Mesenchymal stem cell (in vitro differentiated cells and primary cell): ENCODE measurements at regions not wholly inside any gene's neighbourhood (a gene's known extent, or its start where the extent isn't known, plus 50 kb on each side); places are given as distances from the start of the nearest gene placed in this dataset.

Source experiments
- DNase-seq: peaks from one replicate; pipeline ENCODE4 v3.0.0-alpha.2; 2013
- H2AFZ ChIP-seq: one replicate; pipeline ENCODE4 v1.6.1; 2013; ENCODE audit warnings: low read depth, mild to moderate bottlenecking, control low read depth, inconsistent platforms, low read length, moderate library complexity
- H2AK5ac ChIP-seq: 2 replicates; pipeline ENCODE4 v1.6.1; 2013; ENCODE audit warnings: low read length, moderate library complexity, mild to moderate bottlenecking, inconsistent platforms; ENCODE audit not compliant: severe bottlenecking
- H2BK120ac ChIP-seq: one replicate; pipeline ENCODE4 v1.6.1; 2013; ENCODE audit warnings: low read depth, mild to moderate bottlenecking, inconsistent platforms, low read length, moderate library complexity
- H2BK12ac ChIP-seq, 2 experiments: one replicate each; pipeline ENCODE4 v1.6.1; 2013; ENCODE audit warnings: inconsistent platforms in 2 of 2, low read length in 2 of 2, mild to moderate bottlenecking in 2 of 2, moderate library complexity in 2 of 2, control low read depth in 1 of 2
- H2BK15ac ChIP-seq: one replicate; pipeline ENCODE4 v1.6.1; 2013; ENCODE audit warnings: mild to moderate bottlenecking, low read depth, inconsistent platforms; ENCODE audit not compliant: poor library complexity, severe bottlenecking
- H2BK5ac ChIP-seq: 2 replicates; pipeline ENCODE4 v1.6.1; 2013; ENCODE audit warnings: low read depth, mild to moderate bottlenecking, low read length, control low read depth, inconsistent platforms; ENCODE audit not compliant: poor library complexity, severe bottlenecking
- H3K14ac ChIP-seq, 2 experiments: one replicate each; pipeline ENCODE4 v1.6.1; 2013; ENCODE audit warnings: inconsistent platforms in 2 of 2, low read length in 2 of 2, control low read depth in 1 of 2, mild to moderate bottlenecking in 1 of 2, moderate library complexity in 1 of 2
- H3K18ac ChIP-seq, 2 experiments: one replicate each; pipeline ENCODE4 v1.6.1; 2013; ENCODE audit warnings: inconsistent platforms in 2 of 2, low read length in 2 of 2, control low read depth in 1 of 2, low read depth in 1 of 2, mild to moderate bottlenecking in 1 of 2
- H3K23ac ChIP-seq, 2 experiments: one replicate each; pipeline ENCODE4 v1.6.1; 2013; ENCODE audit warnings: inconsistent platforms in 2 of 2, low read length in 2 of 2, mild to moderate bottlenecking in 2 of 2, moderate library complexity in 2 of 2, control low read depth in 1 of 2
- H3K27ac ChIP-seq: 2 replicates; pipeline ENCODE4 v1.5.1; 2013; ENCODE audit warnings: mild to moderate bottlenecking, moderate library complexity, low read length, control low read depth, inconsistent platforms; ENCODE audit not compliant: poor library complexity, severe bottlenecking
- H3K27me3 ChIP-seq, 2 experiments: 2 replicates each; pipeline versions ENCODE4 v1.6.1 to v1.7.0; 2013; ENCODE audit warnings: low read length in 2 of 2, mild to moderate bottlenecking in 2 of 2, moderate library complexity in 2 of 2, control low read depth in 1 of 2, inconsistent platforms in 1 of 2; ENCODE audit not compliant: control insufficient read depth in 1 of 2, insufficient read depth in 1 of 2
- H3K36me3 ChIP-seq, 2 experiments: 2 replicates each; pipeline versions ENCODE4 v1.6.1 to v1.7.0; 2013; ENCODE audit warnings: low read length in 2 of 2, control low read depth in 1 of 2, inconsistent platforms in 1 of 2, low read depth in 1 of 2, mild to moderate bottlenecking in 1 of 2; ENCODE audit not compliant: insufficient read depth in 2 of 2, control insufficient read depth in 1 of 2
- H3K4ac ChIP-seq, 2 experiments: one replicate each; pipeline ENCODE4 v1.6.1; 2013; ENCODE audit warnings: inconsistent platforms in 2 of 2, low read length in 2 of 2, mild to moderate bottlenecking in 2 of 2, moderate library complexity in 2 of 2, control low read depth in 1 of 2, low read depth in 1 of 2
- H3K4me1 ChIP-seq: 2 replicates; pipeline ENCODE4 v1.6.1; 2013; ENCODE audit warnings: low read depth, low read length, control low read depth; ENCODE audit not compliant: control insufficient read depth, insufficient read depth
- H3K4me2 ChIP-seq: 2 replicates; pipeline ENCODE4 v1.6.1; 2013; ENCODE audit warnings: low read length, mild to moderate bottlenecking, inconsistent platforms; ENCODE audit not compliant: poor library complexity, severe bottlenecking
- H3K4me3 ChIP-seq, 2 experiments: 2 replicates each; pipeline versions ENCODE4 v1.5.1 to v1.7.0; 2013; ENCODE audit warnings: low read length in 2 of 2, mild to moderate bottlenecking in 2 of 2, control low read depth in 1 of 2, low read depth in 1 of 2; ENCODE audit not compliant: insufficient read depth in 1 of 2
- H3K79me1 ChIP-seq: replicated peaks from 2 replicates; pipeline ENCODE4 v1.6.1; 2013; ENCODE audit warnings: mild to moderate bottlenecking, control low read depth, low read length, inconsistent platforms; ENCODE audit not compliant: poor library complexity, severe bottlenecking
- H3K9ac ChIP-seq: 2 replicates; pipeline ENCODE4 v1.7.0; 2013; ENCODE audit warnings: mild to moderate bottlenecking, low read length, moderate library complexity
- H3K9me3 ChIP-seq: 2 replicates; pipeline ENCODE4 v1.7.0; 2013; ENCODE audit warnings: mild to moderate bottlenecking, low read length; ENCODE audit not compliant: control insufficient read depth
- H4K8ac ChIP-seq: one replicate; pipeline ENCODE4 v1.6.1; 2013; ENCODE audit warnings: inconsistent platforms, mild to moderate bottlenecking, low read length, moderate library complexity
- H4K91ac ChIP-seq: one replicate; pipeline ENCODE4 v1.6.1; 2013; ENCODE audit warnings: mild to moderate bottlenecking, low read length, inconsistent platforms
- WGBS: methylation state at CpG from one replicate; pipeline ENCODE4 v1.1.7; 2013; ENCODE audit warnings: mixed read lengths; 5-methylcytosine and 5-hydroxymethylcytosine counted together

DNA sequence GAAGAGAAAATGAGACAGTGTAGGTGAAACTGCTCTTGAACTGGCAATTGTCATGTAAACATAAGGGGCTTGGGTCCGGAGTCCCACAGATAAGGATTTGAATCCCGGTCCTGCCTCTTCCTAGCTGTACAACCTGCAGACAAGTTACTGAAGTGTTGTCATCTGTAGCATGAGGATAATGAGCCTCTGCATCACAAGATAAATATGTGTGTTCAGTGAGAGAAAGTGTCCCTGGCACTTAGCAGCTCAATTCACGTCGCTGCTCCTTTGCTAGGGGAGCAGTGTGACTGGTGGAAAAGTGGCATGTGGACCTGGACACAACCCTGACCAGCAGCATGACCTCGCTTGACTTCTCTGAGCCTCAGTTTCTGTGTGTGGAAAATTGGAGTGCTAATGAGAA is 73.7 kb upstream of the NECTIN1 start:
- Histone ChIP-seq H2AFZ (no peak overlapping the region), H2BK12ac (no peak overlapping the region), H4K91ac (no peak overlapping the region), H3K79me1 (no peaks in the 10 kb centered on the region), H4K8ac (no peak overlapping the region), H3K9ac (no peak overlapping the region), H3K27me3 (peaks cover 44 to 95% of the 10 kb centered on the region in 2 experiments), H3K27ac (no peak overlapping the region), H3K4ac (no peak overlapping the region), H2BK5ac (no peak overlapping the region), H2BK15ac (no peak overlapping the region), H3K23ac (no peak overlapping the region), H2AK5ac (no peak overlapping the region), H3K14ac (no peak overlapping the region), H3K9me3 (no peaks in the 10 kb centered on the region), H3K4me1 (no peaks in the 10 kb centered on the region), H3K4me3 (no peak overlapping the region), H3K4me2 (no peak overlapping the region), H3K36me3 (no peaks in the 10 kb centered on the region), H2BK120ac (no peak overlapping the region), H3K18ac (no peak overlapping the region)
- 78% methylated on average over 5 of the region's 5 CpGs for WGBS
- DNase-seq: no peak

GRCh38 chr11:119800619-119801018 is 71.6 kb upstream of the NECTIN1 start:
- Histone ChIP-seq H3K23ac (no peak overlapping the region), H3K14ac (no peak overlapping the region), H3K36me3 (no peaks in the 10 kb centered on the region), H3K79me1 (no peaks in the 10 kb centered on the region), H2BK120ac (no peak overlapping the region), H3K27me3 (peaks cover 58 to 93% of the 10 kb centered on the region in 2 experiments), H3K4me2 (no peak overlapping the region), H3K4me1 (no peaks in the 10 kb centered on the region), H3K9me3 (no peaks in the 10 kb centered on the region), H3K4me3 (no peak overlapping the region), H2AFZ (no peak overlapping the region), H2BK12ac (no peak overlapping the region), H4K91ac (no peak overlapping the region), H3K9ac (no peak overlapping the region), H3K27ac (no peak overlapping the region), H2AK5ac (no peak overlapping the region), H2BK5ac (no peak overlapping the region), H4K8ac (no peak overlapping the region), H3K18ac (no peak overlapping the region), H2BK15ac (no peak overlapping the region), H3K4ac (no peak overlapping the region)
- no peak for DNase-seq
- WGBS: 86% methylated on average over 5 of the region's 5 CpGs

GRCh38 chr11:119800171-119800570 is 71.2 kb upstream of the NECTIN1 start:
- no peaks in the 10 kb centered on the region for H3K79me1 ChIP-seq
- H3K4me1 ChIP-seq: no peaks in the 10 kb centered on the region

DNA sequence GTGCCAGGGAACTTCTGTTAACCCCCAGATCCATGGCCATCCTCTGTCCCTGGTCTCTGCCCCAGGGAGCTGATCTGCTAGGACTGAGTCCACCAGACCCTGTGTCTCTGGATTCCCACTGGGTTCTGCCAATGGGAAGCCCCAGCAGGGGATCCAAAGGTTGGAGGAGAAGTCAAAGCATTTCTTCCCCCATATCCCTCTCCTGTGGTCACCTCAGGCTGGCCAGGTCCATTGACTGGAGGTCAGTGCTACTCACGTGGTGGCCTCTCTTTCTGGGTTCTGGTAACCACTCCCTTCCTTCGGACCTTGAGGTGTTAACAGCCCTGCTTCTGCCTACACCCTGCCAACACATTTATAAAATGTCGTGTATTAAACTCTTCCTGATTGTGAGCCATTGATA is 69.7 kb upstream of the NECTIN1 start:
- no peak overlapping the region for H3K4ac ChIP-seq
- no peak overlapping the region for H3K23ac ChIP-seq
- H2BK120ac ChIP-seq: no peak overlapping the region
- no peak overlapping the region for H3K18ac ChIP-seq
- H3K4me2 ChIP-seq: no peak overlapping the region
- H3K14ac ChIP-seq: no peak overlapping the region
- no peak overlapping the region for H2BK5ac ChIP-seq
- peaks cover 46 to 73% of the 10 kb centered on the region in 2 experiments for H3K27me3 ChIP-seq
- H3K9ac ChIP-seq: no peak overlapping the region
- H2BK12ac ChIP-seq: no peak overlapping the region
- 73% methylated on average over 2 of the region's 3 CpGs for WGBS
- H2AFZ ChIP-seq: no peak overlapping the region
- no peak overlapping the region for H4K8ac ChIP-seq
- H3K36me3 ChIP-seq: no peaks in the 10 kb centered on the region
- no peaks in the 10 kb centered on the region for H3K4me1 ChIP-seq
- no peak overlapping the region for H2AK5ac ChIP-seq
- no peak overlapping the region for H4K91ac ChIP-seq
- DNase-seq: no peak
- H3K79me1 ChIP-seq: no peaks in the 10 kb centered on the region
- no peaks in the 10 kb centered on the region for H3K9me3 ChIP-seq
- no peak overlapping the region for H3K27ac ChIP-seq
- no peak overlapping the region for H3K4me3 ChIP-seq
- no peak overlapping the region for H2BK15ac ChIP-seq

More at GRCh38 chr11:119800171-119800570, 71.2 kb upstream of the NECTIN1 start:
- no peak overlapping the region for H4K8ac ChIP-seq
- H3K23ac ChIP-seq: no peak overlapping the region
- peaks cover 58 to 88% of the 10 kb centered on the region in 2 experiments for H3K27me3 ChIP-seq
- WGBS: 91% methylated on average over 2 of the region's 2 CpGs
- no peak overlapping the region for H3K4ac ChIP-seq
- no peak overlapping the region for H3K14ac ChIP-seq
- DNase-seq: no peak
- no peak overlapping the region for H3K27ac ChIP-seq
- H3K36me3 ChIP-seq: no peaks in the 10 kb centered on the region
- no peak overlapping the region for H4K91ac ChIP-seq
- no peak overlapping the region for H3K4me3 ChIP-seq
- no peak overlapping the region for H2BK15ac ChIP-seq
- H3K4me2 ChIP-seq: no peak overlapping the region
- H2BK12ac ChIP-seq: no peak overlapping the region
- no peaks in the 10 kb centered on the region for H3K9me3 ChIP-seq
- no peak overlapping the region for H2BK120ac ChIP-seq
- no peak overlapping the region for H3K9ac ChIP-seq
- H2AK5ac ChIP-seq: no peak overlapping the region
- H2AFZ ChIP-seq: no peak overlapping the region
- H2BK5ac ChIP-seq: no peak overlapping the region
- H3K18ac ChIP-seq: no peak overlapping the region
